Panc1 (cell line): ENCODE measurements at regions not wholly inside any gene's neighbourhood (a gene's known extent, or its start where the extent isn't known, plus 50 kb on each side); places are given as distances from the start of the nearest gene placed in this dataset.

Experiments used
- ATAC-seq: fragments of 200-7000 bp; cut with Tn5 transposase; 2 replicates; pipeline ENCODE4 v1.9.1; 2020; ENCODE audit warnings: mild to moderate bottlenecking, moderate library complexity
- BruUV-seq: library from RNA; stranded (reverse); fragments of 400-500 nt; replicated peaks from 2 replicates; lab custom pipeline; 2021; lab: Mats Ljungman, UMichigan
- CTCF ChIA-PET: fragments of 300-600 bp; sonication (Branson Sonifier 250); formaldehyde crosslinking; loops from one replicate; lab custom pipeline; 2022; ENCODE audit warnings: antibody characterized with exemption; lab: Charles Lee
- POLR2A ChIA-PET: fragments of 300-600 bp; sonication (Branson Sonifier 250); formaldehyde crosslinking; loops from one replicate; lab custom pipeline; 2022; ENCODE audit warnings: antibody characterized with exemption; lab: Charles Lee
- DNase-seq: peaks from one replicate; pipeline ENCODE4 v3.0.0-alpha.2; 2010; ENCODE audit warnings: low read depth, low spot score
- H3K27ac ChIP-seq: 2 replicates; pipeline ENCODE4 v1.5.1; 2011; ENCODE audit warnings: mild to moderate bottlenecking, low read length, inconsistent platforms
- H3K27me3 ChIP-seq: fragments of 200-500 bp; sonication (Bioruptor generic); 2 replicates; pipeline ENCODE4 v1.6.0; 2014; ENCODE audit warnings: low read length, inconsistent platforms; ENCODE audit not compliant: control insufficient read depth, insufficient read depth
- H3K36me3 ChIP-seq: fragments of 200-500 bp; sonication (Bioruptor generic); 2 replicates; pipeline ENCODE4 v1.5.1; 2014; ENCODE audit warnings: inconsistent platforms, mild to moderate bottlenecking, low read length, moderate library complexity; ENCODE audit not compliant: control insufficient read depth, insufficient read depth
- H3K4me1 ChIP-seq: 2 replicates; pipeline ENCODE4 v1.5.1; 2011; ENCODE audit warnings: inconsistent platforms, mild to moderate bottlenecking, low read length, moderate library complexity; ENCODE audit not compliant: control insufficient read depth, insufficient read depth
- H3K4me3 ChIP-seq, 2 experiments: 2 replicates each; pipeline ENCODE4 v1.5.1; 2011 to 2012; ENCODE audit warnings: low read depth in 2 of 2, low read length in 2 of 2, mild to moderate bottlenecking in 2 of 2, inconsistent platforms in 1 of 2, moderate library complexity in 1 of 2
- H3K9me3 ChIP-seq: fragments of 200-500 bp; sonication (Bioruptor generic); 2 replicates; pipeline ENCODE4 v1.5.1; 2014; ENCODE audit warnings: low read depth, mild to moderate bottlenecking, inconsistent platforms, low read length, moderate library complexity; ENCODE audit not compliant: control insufficient read depth, insufficient read depth
- POLR2AphosphoS5 ChIP-seq: IDR thresholded peaks from 2 replicates; pipeline ENCODE4 v1.6.1; 2012; ENCODE audit warnings: mild to moderate bottlenecking, low read depth, low read length, moderate library complexity
- REST ChIP-seq, 2 experiments: IDR thresholded peaks; 2 replicates each; pipeline ENCODE4 v1.6.1; 2011 to 2012; ENCODE audit warnings: low read depth in 2 of 2, control low read depth in 1 of 2, low read length in 1 of 2, mild to moderate bottlenecking in 1 of 2, moderate library complexity in 1 of 2; ENCODE audit not compliant: insufficient read depth in 1 of 2
- SIN3A ChIP-seq: IDR thresholded peaks from 2 replicates; pipeline ENCODE4 v1.6.1; 2012; ENCODE audit warnings: low read depth, mild to moderate bottlenecking, low read length, moderate library complexity, borderline replicate concordance; ENCODE audit not compliant: insufficient read depth
- TCF7L2 ChIP-seq: IDR thresholded peaks from 2 replicates; pipeline ENCODE4 v1.6.1; 2011; ENCODE audit warnings: mild to moderate bottlenecking, low read depth, low read length, inconsistent platforms
- in situ Hi-C: cut with HindIII; loops from 2 replicates; pipeline ENCODE4 v1.10.0; 2016; ENCODE audit warnings: low sequenced_read_pairs, low pct_unique_long_range_greater_than_20kb
- intact Hi-C: fragments of 100-400 bp; cut with micrococcal nuclease; formaldehyde crosslinking; loops from one replicate; pipeline ENCODE4 v1.10.0; 2022; ENCODE audit not compliant: unreplicated experiment
- TF ChIP-seq, protein P1 (sequence below): fragments of 450-650 bp; IDR thresholded peaks from 2 replicates; pipeline ENCODE4 v1.5.1; 2017; ENCODE audit warnings: mild to moderate bottlenecking

DNA sequence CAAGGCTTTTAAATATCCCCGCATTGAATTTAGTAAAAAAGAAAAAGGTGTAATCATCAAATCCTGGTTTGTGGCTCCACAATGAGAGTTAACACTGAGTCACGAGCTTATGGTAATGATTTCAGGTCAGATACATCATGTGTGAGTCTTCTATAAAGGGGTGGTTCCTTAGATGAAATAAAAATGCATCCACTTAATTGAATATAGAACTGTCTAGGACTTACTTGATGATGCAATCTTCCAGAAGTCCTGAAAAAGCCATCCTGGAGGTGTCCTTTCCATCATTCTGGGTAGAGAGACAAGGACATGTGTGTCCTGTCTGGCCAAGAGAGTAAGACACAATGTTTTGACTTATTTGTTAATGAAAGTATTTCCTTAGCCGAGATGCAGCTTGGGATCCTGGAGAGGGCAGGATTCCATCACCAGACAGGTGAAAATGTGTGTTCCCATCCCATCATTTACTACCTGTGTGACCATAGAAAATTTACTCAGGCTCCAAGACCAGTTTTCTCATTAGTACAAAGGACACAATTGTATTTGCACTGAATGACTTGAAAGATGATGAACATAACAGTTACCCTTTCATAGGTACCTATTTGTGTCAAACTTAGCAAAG, 1539.8 kb upstream of the PIK3C3 start:
- no peaks in the 10 kb centered on the region for H3K27me3 ChIP-seq
- no peaks in the 10 kb centered on the region for H3K9me3 ChIP-seq
- no TSS peak for BruUV-seq
- CTCF ChIA-PET: no interaction called here
- POLR2A ChIA-PET: no interaction called here
- no peaks in the 10 kb centered on the region for H3K4me1 ChIP-seq
- ATAC-seq: no peak
- H3K27ac ChIP-seq: no peak overlapping the region
- intact Hi-C loops: no loop called here
- in situ Hi-C loops: no loop called here
- H3K4me3 ChIP-seq: no peak overlapping the region
- no peak for TF ChIP-seq REST (IDR thresholded peaks at IDR 0.05; ENCODE audit: insufficient read depth in 1 of 2, low read depth in 2 of 2, low read length in 1 of 2)
- TF ChIP-seq POLR2AphosphoS5: no peak
- no peak for TF ChIP-seq TCF7L2
- no peak for TF ChIP-seq SIN3A
- TF ChIP-seq, protein P1, sequence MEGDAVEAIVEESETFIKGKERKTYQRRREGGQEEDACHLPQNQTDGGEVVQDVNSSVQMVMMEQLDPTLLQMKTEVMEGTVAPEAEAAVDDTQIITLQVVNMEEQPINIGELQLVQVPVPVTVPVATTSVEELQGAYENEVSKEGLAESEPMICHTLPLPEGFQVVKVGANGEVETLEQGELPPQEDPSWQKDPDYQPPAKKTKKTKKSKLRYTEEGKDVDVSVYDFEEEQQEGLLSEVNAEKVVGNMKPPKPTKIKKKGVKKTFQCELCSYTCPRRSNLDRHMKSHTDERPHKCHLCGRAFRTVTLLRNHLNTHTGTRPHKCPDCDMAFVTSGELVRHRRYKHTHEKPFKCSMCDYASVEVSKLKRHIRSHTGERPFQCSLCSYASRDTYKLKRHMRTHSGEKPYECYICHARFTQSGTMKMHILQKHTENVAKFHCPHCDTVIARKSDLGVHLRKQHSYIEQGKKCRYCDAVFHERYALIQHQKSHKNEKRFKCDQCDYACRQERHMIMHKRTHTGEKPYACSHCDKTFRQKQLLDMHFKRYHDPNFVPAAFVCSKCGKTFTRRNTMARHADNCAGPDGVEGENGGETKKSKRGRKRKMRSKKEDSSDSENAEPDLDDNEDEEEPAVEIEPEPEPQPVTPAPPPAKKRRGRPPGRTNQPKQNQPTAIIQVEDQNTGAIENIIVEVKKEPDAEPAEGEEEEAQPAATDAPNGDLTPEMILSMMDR: no peak
- no peak for DNase-seq
- H3K36me3 ChIP-seq: no peaks in the 10 kb centered on the region

- ChIA-PET POLR2A (no interaction called here), CTCF (no interaction called here)
- DNase-seq: no peak
- no peaks in the 10 kb centered on the region for H3K27me3 ChIP-seq
- no peaks in the 10 kb centered on the region for H3K9me3 ChIP-seq
- H3K4me3 ChIP-seq: no peak overlapping the region
- H3K4me1 ChIP-seq: no peaks in the 10 kb centered on the region
- no peak for ATAC-seq
- intact Hi-C loops (no loop called here), in situ Hi-C loops (no loop called here)
- no peaks in the 10 kb centered on the region for H3K36me3 ChIP-seq
- TF ChIP-seq POLR2AphosphoS5 (no peak), TCF7L2 (no peak), SIN3A (no peak), REST (IDR thresholded peaks at IDR 0.05; ENCODE audit: insufficient read depth in 1 of 2, low read depth in 2 of 2, low read length in 1 of 2) (no peak)
- TF ChIP-seq, protein P1: no peak
- H3K27ac ChIP-seq: no peak overlapping the region
- BruUV-seq: no TSS peak
Measured at GRCh38 chr18:40414155-40414754, 1540.8 kb upstream of the PIK3C3 start.
